ENCODE measurements at regions not wholly inside any gene's neighbourhood (a gene's known extent, or its start where the extent isn't known, plus 50 kb on each side); places are given as distances from the start of the nearest gene placed in this dataset.

DNA sequence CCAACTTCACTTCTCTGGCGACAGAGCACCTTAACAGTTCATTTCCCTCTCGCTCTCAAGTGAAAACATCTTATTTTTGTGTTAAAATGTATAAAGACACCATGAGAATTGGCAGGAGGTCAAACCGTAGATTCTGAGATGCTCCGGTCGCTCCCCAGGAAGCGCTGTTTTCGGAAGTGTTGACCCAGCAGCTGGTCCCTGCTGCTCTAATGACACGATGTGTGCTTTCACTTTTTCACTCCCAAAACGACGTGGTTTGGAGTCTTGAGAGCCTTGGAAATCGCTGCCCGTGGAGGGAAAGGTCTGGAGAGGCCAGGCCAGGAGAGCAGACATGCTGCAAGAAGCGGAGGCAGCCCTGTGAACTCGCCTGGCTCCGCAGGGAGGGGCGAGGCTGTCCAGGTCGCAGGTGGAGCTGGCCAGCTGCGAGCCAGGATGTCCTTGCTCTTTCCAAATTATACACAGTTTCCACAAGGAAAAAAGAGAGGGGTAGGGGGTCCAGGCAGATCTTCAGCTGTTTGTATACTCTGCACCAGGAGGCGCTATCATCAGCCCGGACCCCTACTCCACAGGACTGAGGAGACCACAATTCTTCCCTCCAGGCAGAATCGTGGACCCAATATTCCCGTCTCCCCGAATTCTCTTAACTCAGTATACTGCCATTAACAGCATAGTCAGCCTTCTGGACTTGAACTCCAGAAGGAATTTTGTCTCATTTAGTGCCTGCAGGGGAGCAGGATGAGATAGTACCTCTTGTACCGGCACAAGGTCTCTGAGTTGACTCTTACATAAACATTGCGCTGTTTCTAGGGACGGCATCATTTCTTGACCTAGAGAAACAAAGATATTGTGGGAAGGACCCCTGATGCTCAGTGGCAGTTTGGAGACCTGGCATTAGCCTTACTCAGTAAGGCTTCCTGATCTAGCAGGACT, 248.6 kb upstream of the ANKRD55 start:
- Histone ChIP-seq H2AFZ (ENCODE audit: low read length) (peak overlapping the region; percentile 91), H3K9me3 (ENCODE audit: control insufficient read depth, insufficient read depth, low read depth, low read length) (no peaks in the 10 kb centered on the region), H3K79me2 (ENCODE audit: control insufficient read depth, insufficient read depth, low read length) (no peaks in the 10 kb centered on the region), H3K9ac (ENCODE audit: insufficient read depth, low read length) (peak overlapping the region; percentile 56), H3K36me3 (ENCODE audit: control insufficient read depth, insufficient read depth, low read length) (no peaks in the 10 kb centered on the region), H3K27me3 (ENCODE audit: control insufficient read depth, insufficient read depth, low read length) (no peaks in the 10 kb centered on the region), H3K4me1 (ENCODE audit: control insufficient read depth, extremely low read depth, insufficient read depth, low read length) (peaks cover 5% of the 10 kb centered on the region), H3K4me2 (ENCODE audit: extremely low read depth, insufficient read depth, low read length) (peak overlapping the region; percentile 99), H4K20me1 (ENCODE audit: control insufficient read depth, extremely low read depth, insufficient read depth, low read length) (no peaks in the 10 kb centered on the region), H3K27ac (ENCODE audit: insufficient read depth, low read length) (peak overlapping the region; percentile 52), H3K4me3 (replicated peaks in 1 of 4; ENCODE audit: control extremely low read depth in 1 of 4, insufficient read depth in 1 of 4, low read depth in 3 of 4, low read length in 4 of 4) (peak overlapping the region; percentile 63 to 83 (median 74))
- TF ChIP-seq EZH2 (IDR thresholded peaks at IDR 0.05; ENCODE audit: low read length, missing control alignments), result no peak
- TF ChIP-seq, protein P1, sequence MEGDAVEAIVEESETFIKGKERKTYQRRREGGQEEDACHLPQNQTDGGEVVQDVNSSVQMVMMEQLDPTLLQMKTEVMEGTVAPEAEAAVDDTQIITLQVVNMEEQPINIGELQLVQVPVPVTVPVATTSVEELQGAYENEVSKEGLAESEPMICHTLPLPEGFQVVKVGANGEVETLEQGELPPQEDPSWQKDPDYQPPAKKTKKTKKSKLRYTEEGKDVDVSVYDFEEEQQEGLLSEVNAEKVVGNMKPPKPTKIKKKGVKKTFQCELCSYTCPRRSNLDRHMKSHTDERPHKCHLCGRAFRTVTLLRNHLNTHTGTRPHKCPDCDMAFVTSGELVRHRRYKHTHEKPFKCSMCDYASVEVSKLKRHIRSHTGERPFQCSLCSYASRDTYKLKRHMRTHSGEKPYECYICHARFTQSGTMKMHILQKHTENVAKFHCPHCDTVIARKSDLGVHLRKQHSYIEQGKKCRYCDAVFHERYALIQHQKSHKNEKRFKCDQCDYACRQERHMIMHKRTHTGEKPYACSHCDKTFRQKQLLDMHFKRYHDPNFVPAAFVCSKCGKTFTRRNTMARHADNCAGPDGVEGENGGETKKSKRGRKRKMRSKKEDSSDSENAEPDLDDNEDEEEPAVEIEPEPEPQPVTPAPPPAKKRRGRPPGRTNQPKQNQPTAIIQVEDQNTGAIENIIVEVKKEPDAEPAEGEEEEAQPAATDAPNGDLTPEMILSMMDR (conservative IDR thresholded peaks at IDR 0.05 in 1 of 2, IDR thresholded peaks at IDR 0.05 in 1 of 2; ENCODE audit: low read depth in 1 of 2, low read length in 2 of 2), result peak; percentile 47 to 53
- DNase-seq (ENCODE audit: low read depth in 2 of 2), result peak; percentile 15 to 59

DNA sequence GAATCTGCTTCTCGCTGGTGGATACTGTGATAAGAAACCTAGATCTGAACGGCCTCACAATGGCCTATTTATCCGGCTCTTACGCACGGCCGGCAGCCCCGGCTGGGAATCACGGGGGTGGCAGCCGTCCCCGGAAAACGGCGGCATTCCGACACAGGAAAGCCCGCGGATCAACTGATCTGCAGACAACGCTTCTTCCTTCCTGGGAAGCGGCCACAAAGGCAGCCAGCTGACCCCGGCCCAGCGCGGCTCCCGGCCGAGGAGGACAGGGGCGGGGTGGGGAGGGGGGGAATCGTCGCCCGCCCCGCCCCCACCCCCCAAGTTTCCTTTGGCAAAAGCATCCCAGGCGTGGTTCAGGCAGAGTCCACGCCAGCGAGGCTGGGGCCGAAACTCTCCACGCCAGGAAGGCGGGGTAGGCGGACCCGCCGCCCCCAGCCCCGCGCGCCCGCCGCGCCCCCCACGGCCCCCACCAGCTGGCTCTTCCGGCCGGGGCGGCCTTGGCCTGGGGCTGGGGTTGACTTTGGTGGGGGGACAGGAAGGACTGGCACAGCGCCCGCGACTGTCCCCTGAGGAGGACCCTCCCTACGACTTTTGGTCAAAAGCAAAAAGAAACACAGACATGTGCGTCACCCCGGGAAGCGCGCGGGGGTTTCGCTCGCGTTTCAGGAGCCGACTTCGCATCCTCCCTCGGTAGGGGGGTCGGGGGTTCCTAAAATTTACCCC, 247.7 kb upstream of the ANKRD55 start:
- H3K4me1 ChIP-seq (ENCODE audit: control insufficient read depth, extremely low read depth, insufficient read depth, low read length), result peaks cover 5% of the 10 kb centered on the region
- H3K36me3 ChIP-seq (ENCODE audit: control insufficient read depth, insufficient read depth, low read length), result no peaks in the 10 kb centered on the region
- peak overlapping the region; percentile 99 for H3K4me2 ChIP-seq (ENCODE audit: extremely low read depth, insufficient read depth, low read length)
- no peaks in the 10 kb centered on the region for H3K27me3 ChIP-seq (ENCODE audit: control insufficient read depth, insufficient read depth, low read length)
- H2AFZ ChIP-seq (ENCODE audit: low read length), result peak overlapping the region; percentile 91
- peak overlapping the region; percentile 56 for H3K9ac ChIP-seq (ENCODE audit: insufficient read depth, low read length)
- no peaks in the 10 kb centered on the region for H3K9me3 ChIP-seq (ENCODE audit: control insufficient read depth, insufficient read depth, low read depth, low read length)
- TF ChIP-seq EZH2 (IDR thresholded peaks at IDR 0.05; ENCODE audit: low read length, missing control alignments), result no peak
- TF ChIP-seq, protein P1 (conservative IDR thresholded peaks at IDR 0.05 in 1 of 2, IDR thresholded peaks at IDR 0.05 in 1 of 2; ENCODE audit: low read depth in 1 of 2, low read length in 2 of 2), result no peak
- no peaks in the 10 kb centered on the region for H4K20me1 ChIP-seq (ENCODE audit: control insufficient read depth, extremely low read depth, insufficient read depth, low read length)
- H3K4me3 ChIP-seq (replicated peaks in 1 of 4; ENCODE audit: control extremely low read depth in 1 of 4, insufficient read depth in 1 of 4, low read depth in 3 of 4, low read length in 4 of 4), result peak overlapping the region; percentile 63 to 83 (median 74)
- peak; percentile 48 to 75 for DNase-seq (ENCODE audit: low read depth in 2 of 2)
- H3K79me2 ChIP-seq (ENCODE audit: control insufficient read depth, insufficient read depth, low read length), result no peaks in the 10 kb centered on the region
- peak overlapping the region; percentile 52 for H3K27ac ChIP-seq (ENCODE audit: insufficient read depth, low read length)

DNA sequence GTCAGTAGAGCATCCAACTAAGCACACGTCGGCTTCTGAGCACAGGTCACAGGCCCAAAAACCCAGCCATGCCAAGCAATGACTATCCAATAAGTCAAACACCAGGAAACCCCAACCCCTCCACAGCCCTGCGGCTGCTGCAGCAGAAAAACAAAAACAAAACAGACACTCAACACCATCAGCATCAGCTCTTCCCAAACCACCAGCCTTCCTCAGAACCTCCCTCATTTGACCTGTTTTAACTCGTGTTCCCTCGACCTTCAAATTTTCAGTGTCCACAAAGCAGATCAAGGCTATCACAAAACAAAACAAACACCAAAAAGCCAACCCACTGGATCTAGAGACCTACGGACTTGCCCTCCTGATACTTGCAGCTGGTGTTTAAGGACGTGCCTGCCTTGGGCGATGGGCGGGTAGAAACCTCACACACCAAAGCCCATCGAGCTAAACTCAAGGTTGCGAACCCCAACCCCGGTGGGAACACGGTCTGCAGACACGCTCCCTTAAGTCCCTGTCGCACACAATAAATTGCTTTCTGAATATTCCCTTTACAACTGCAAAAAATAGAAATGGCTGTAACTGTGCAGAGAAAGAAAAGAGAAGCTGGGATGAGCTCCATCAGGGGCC, 247.1 kb upstream of the ANKRD55 start:
- TF ChIP-seq EZH2 (IDR thresholded peaks at IDR 0.05; ENCODE audit: low read length, missing control alignments), result no peak
- TF ChIP-seq, protein P1 (conservative IDR thresholded peaks at IDR 0.05 in 1 of 2, IDR thresholded peaks at IDR 0.05 in 1 of 2; ENCODE audit: low read depth in 1 of 2, low read length in 2 of 2), result no peak
- Histone ChIP-seq H3K27ac (ENCODE audit: insufficient read depth, low read length) (peak overlapping the region; percentile 7), H3K4me1 (ENCODE audit: control insufficient read depth, extremely low read depth, insufficient read depth, low read length) (peaks cover 5% of the 10 kb centered on the region), H3K9me3 (ENCODE audit: control insufficient read depth, insufficient read depth, low read depth, low read length) (no peaks in the 10 kb centered on the region), H3K27me3 (ENCODE audit: control insufficient read depth, insufficient read depth, low read length) (no peaks in the 10 kb centered on the region), H3K9ac (ENCODE audit: insufficient read depth, low read length) (peak overlapping the region; percentile 56), H3K4me3 (replicated peaks in 1 of 4; ENCODE audit: control extremely low read depth in 1 of 4, insufficient read depth in 1 of 4, low read depth in 3 of 4, low read length in 4 of 4) (peak overlapping the region; percentile 20 to 73 (median 55)), H4K20me1 (ENCODE audit: control insufficient read depth, extremely low read depth, insufficient read depth, low read length) (no peaks in the 10 kb centered on the region), H2AFZ (ENCODE audit: low read length) (peak overlapping the region; percentile 84), H3K79me2 (ENCODE audit: control insufficient read depth, insufficient read depth, low read length) (no peaks in the 10 kb centered on the region), H3K4me2 (ENCODE audit: extremely low read depth, insufficient read depth, low read length) (peak overlapping the region; percentile 79), H3K36me3 (ENCODE audit: control insufficient read depth, insufficient read depth, low read length) (no peaks in the 10 kb centered on the region)
- DNase-seq (ENCODE audit: low read depth in 2 of 2), result peak in 1 of 2 donors; percentile 25

Data from fibroblast of lung (primary cell).